ENCODE measurements at regions not wholly inside any gene's neighbourhood (a gene's known extent, or its start where the extent isn't known, plus 50 kb on each side); places are given as distances from the start of the nearest gene placed in this dataset.
"Not testable (repeated sequence)": the region's sequence is repeated elsewhere in the genome, so short reads cannot be mapped to it uniquely, and the experiment has no call there.

DNA sequence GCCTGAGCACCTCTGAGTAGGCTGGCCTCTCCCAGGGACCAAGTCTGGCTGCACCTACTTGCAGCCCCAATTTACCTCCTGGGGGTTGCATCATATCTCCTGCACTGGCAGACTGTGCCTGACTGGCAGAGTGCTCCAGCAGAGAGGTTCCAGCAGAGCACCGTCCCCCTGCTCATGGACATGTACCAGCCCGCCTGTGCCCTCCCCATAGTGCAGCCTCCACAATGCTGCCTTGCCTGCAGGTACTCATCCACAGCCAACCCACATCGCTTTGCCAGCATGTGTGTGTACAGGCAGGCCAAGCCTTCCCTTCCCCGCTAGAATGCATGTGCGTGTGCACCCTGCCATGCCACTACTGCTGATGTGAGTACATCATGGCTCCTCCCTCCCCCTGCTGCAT is 105.5 kb upstream of the NPSR1 start:
- TF ChIP-seq, protein P1, sequence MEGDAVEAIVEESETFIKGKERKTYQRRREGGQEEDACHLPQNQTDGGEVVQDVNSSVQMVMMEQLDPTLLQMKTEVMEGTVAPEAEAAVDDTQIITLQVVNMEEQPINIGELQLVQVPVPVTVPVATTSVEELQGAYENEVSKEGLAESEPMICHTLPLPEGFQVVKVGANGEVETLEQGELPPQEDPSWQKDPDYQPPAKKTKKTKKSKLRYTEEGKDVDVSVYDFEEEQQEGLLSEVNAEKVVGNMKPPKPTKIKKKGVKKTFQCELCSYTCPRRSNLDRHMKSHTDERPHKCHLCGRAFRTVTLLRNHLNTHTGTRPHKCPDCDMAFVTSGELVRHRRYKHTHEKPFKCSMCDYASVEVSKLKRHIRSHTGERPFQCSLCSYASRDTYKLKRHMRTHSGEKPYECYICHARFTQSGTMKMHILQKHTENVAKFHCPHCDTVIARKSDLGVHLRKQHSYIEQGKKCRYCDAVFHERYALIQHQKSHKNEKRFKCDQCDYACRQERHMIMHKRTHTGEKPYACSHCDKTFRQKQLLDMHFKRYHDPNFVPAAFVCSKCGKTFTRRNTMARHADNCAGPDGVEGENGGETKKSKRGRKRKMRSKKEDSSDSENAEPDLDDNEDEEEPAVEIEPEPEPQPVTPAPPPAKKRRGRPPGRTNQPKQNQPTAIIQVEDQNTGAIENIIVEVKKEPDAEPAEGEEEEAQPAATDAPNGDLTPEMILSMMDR (IDR thresholded peaks at IDR 0.05), result no peak

DNA sequence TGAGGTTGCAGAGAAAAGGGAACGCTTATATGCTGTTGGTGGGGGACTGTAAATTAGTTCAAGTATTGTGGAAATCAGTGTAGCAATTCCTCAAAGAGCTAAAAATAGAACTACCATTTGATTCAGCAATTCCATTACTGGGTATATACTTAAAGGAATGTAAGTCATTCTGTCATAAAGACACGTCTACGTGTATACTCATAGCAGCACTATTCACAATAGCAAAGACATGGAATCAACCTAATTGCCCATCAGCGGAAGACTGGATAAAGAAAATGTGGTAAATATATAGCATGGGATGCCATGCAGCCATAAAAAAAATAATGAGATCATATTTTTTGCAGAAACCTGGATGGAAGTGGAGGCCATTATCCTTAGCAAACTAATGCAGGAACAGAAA is 100.0 kb upstream of the NPSR1 start:
- no peak for DNase-seq (ENCODE audit: low spot score)

More for the DNA sequence above, 105.5 kb upstream of the NPSR1 start:
- H3K27ac ChIP-seq, result no peak overlapping the region
- DNase-seq (ENCODE audit: low spot score), result no peak
- H3K4me3 ChIP-seq, result no peak overlapping the region

DNA sequence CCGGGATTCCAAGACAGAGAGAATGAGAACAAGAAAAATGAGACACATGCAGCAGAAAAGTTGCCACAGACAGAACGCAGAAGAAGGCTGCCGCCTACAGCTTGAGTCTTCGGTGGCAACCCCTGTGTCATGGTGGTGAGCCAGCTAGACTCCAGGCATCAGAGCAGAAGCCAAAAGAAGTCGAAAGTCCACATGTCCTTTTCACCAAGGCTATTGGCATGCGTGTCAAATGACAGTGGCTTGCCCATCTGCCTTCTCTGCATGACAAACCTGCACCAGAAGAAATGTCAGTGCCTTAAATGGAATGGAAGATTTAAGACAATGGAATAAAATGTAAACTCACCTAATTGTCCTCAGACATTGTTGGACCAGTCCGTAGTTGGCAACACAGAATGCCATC is 93.9 kb upstream of the NPSR1 start:
- H3K27ac ChIP-seq, result no peak overlapping the region
- no peak overlapping the region for H3K4me3 ChIP-seq
- DNase-seq (ENCODE audit: low spot score), result no peak
- TF ChIP-seq, protein P1 (IDR thresholded peaks at IDR 0.05), result no peak

More for the DNA sequence above, 100.0 kb upstream of the NPSR1 start:
- H3K27ac ChIP-seq, result no peak overlapping the region
- no peak overlapping the region for H3K4me3 ChIP-seq
- TF ChIP-seq, protein P1 (IDR thresholded peaks at IDR 0.05), result no peak

DNA sequence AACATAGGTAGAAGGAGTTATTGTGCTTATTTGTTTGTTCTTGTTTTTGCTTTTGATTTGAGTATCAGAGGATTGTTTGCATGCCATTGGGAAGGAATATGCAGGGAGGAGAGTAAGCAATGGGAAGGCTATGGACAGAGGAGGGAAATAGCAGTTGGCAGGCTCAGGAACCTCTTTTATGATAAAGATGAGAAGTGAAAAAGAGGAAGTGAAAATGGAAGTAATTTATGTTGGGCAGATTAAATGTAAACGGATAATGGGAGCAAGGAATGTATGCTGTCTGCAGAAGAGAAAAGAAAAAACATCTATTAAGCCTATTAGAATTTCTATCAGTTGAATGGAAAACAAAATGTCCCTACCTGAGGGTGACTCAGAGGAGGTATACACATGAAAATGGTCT is 90.1 kb upstream of the NPSR1 start:
- TF ChIP-seq, protein P1 (IDR thresholded peaks at IDR 0.05), result no peak
- DNase-seq (ENCODE audit: low spot score), result no peak
- H3K27ac ChIP-seq, result no peak overlapping the region
- H3K4me3 ChIP-seq, result no peak overlapping the region

DNA sequence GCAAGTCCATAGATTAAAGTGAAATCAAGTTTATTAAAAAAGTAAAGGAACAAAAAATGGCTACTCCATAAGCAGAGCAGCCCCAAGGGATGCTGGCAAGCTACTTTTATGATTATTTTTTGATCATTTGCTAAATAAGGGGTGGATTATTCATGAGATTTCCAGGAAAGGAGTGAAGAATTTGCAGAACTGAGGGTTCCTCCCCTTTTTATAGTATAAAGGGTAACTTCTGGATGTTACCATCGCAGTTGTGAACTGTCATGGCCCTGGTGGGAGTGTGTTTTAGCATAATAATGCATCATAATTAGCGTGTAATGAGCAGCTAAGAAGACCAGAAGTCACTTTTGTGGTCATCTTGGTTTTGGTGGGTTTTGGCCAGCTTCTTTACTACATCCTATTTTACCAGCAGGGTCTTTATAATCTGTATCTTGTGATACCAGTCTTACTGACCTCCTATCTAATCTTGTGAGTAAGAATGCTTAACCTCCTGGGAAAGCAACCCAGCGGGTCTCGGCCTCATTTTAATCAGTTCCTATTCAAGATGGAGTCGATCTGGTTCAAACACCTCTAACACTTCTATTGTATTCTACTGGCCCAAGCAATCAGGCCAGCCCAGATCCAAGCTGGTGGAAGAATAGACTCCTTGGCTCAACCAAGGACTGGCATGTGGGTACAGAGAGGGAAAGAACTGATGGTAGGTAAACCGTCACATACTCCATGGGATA is 87.9 kb upstream of the NPSR1 start:
- DNase-seq (ENCODE audit: low spot score), result no peak
- H3K27ac ChIP-seq, result no peak overlapping the region
- TF ChIP-seq, protein P1 (IDR thresholded peaks at IDR 0.05), result no peak
- H3K4me3 ChIP-seq, result no peak overlapping the region

DNA sequence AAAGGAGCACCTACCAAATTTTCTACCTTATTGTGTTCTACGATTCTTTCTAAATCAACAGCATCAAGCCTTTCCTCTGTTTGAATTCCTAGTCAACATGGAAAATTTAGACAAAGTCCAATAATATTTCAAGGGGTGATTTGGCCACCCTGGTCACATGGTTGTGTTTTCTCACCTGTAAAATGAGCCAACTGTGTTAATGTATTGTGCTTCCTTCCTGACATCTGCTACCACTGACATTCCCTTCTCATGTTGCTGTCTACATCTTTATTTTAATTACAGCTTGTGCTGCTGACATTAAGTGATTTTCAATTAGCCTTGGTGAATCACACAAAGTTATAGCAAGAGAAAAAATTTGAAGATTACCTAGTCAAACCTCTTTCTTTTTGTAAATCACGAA is 83.0 kb upstream of the NPSR1 start:
- no peak for DNase-seq (ENCODE audit: low spot score)
- Histone ChIP-seq H3K27ac (no peak overlapping the region), H3K4me3 (no peak overlapping the region)
- TF ChIP-seq, protein P1 (IDR thresholded peaks at IDR 0.05), result no peak

DNA sequence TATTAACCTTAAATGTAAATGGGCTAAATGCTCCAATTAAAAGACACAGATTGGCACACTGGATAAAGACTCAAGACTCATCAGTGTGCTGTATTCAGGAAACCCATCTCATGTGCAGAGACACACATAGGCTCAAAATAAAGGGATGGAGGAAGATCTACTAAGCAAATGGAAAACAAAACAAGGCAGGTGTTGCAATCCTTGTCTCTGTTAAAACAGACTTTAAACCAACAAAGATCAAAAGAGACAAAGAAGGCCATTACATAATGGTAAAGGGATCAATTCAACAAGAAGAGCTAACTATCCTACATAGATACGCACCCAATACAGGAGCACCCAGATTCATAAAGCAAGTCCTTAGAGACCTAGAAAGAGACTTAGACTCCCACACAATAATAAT is 80.1 kb upstream of the NPSR1 start:
- DNase-seq (ENCODE audit: low spot score); H3K4me3 ChIP-seq; H3K27ac ChIP-seq: not testable (repeated sequence)

DNA sequence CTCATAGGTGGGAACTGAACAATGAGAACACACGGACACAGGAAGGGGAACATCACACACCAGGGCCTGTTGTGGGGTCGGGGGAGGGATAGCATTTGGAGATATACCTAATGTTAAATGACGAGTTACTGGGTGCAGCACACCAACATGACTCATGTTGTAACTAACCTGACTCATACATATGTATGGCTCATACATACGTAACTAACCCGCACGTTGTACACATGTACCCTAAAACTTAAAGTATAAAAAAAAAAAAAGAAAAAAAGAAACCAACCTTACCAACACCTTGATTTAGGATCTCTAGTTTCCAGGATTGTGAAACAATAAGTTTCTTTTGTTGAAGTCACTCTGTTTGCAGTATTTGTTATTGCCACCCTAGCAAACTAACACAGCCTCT is 76.3 kb upstream of the NPSR1 start:
- not testable (repeated sequence) for H3K27ac ChIP-seq; H3K4me3 ChIP-seq; DNase-seq (ENCODE audit: low spot score)
